ENCODE measurements at regions not wholly inside any gene's neighbourhood (a gene's known extent, or its start where the extent isn't known, plus 50 kb on each side); places are given as distances from the start of the nearest gene placed in this dataset.
"Not testable (repeated sequence)": the region's sequence is repeated elsewhere in the genome, so short reads cannot be mapped to it uniquely, and the experiment has no call there.

DNA sequence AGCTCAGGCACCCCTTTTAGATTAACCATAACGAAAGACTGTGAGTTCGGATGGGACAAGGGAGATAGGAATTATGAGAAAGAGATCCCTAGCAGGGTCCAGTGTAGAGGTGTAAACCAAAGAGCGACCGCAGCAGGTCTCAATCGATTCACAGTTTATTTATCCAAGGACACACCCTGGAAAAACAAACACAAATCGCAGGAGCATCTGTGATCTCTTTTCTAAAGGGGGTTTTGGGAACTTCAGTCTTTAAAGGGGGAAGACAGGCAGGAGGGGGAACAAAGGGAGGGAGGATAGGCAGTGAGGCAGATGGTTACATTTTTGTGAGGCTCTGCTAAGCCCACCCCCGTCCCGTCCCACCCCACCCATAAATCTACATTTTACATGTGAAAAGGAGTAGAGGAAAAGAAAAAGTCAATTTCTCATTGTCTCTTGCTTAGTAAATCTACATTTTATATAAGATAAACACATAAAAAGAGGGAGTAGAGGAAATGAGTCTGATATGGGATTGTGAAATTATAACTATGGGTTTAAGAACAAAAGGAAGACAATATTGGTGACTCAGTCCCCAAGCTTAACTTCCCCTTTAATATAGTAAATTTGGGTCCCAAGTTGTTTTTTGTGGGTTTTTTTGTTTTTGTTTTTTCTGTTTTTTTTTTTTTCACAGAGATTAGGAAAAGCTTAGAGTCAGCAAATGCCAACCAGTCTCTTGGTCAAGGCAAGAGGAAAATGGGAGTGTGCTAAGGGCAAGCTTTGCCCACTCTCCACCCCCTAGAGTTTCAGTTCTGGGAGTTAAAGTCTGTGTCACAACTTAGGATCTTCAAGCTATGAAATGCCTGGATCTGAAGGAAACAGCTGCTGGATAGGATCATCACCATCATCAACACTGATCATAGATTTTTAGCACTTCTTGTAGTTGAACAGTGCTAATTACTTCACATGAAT lies 160.9 kb upstream of the CDH5 start:
- peak; percentile 71 for DNase-seq

GRCh38 chr16:66204756-66205155 lies 161.7 kb upstream of the CDH5 start:
- peak; percentile 25 for DNase-seq

DNA sequence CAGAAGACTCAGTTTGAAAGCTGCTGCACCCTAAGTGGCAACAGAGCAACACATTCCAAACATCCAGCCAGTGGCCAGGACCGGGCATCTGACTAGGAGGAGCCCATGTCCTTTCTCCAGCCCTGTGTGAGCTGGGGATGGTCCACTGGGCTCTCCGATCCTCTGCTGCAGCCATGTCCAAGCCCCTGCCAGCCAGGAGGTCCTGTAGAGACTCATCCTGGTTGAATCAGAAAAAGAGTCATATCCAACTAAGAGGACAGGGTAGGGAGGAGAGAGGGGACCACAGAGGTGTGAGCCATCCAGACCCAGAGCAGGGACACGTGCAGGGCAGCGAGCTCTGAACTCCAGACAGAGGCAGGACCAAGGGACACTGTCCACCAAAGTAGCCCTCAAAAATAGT lies 163.0 kb upstream of the CDH5 start:
- DNase-seq: no peak

DNA sequence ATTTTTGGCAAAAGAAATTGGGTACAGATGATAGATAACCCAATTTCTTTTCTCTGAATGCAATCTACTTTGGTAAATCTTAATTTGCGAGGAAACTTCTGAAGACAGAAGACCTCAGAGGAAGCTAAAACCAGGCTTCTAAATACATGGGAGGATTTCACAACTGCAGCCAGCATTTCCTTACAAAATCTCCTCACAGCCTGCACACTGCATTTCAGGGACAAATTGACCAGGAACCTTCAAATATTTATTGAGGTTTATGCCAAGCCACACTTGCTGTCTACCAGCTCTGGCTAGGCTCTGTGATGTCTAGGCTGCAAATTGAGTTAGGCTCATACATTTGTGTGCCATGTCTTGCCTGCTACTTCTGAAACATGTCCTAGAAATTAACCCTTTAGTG lies 167.3 kb upstream of the CDH5 start:
- DNase-seq: no peak

- no peak for DNase-seq
Measured at GRCh38 chr16:66198641-66199040, 167.8 kb upstream of the CDH5 start.

DNA sequence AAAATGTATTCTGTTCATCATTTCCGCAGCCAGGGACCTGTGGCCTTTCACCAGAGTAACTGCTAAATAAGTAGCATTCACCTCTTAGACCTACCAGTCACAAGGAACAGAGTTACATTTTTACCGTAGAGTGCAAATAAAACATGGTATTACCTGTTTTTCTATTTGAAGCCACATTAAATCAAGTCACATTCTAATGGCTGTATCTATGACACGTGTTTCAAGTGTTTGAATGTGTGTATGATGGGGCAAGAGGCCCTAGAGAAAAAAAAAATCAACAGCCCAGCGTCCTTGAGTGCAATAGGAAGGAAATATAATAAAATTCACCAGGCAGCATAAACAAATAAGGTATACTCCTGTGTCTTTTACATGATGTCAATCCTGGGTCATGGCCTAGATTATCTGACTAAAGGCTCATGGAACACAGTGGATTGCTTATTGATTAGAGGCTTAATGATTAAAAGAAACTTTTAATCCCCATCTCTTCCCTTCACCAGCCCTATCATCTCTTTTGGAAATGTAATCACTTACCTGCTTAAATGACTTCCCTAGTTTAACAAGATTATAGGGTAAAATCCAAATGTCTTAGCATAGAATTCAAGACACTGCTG lies 168.7 kb upstream of the CDH5 start:
- DNase-seq: no peak

- no peak for DNase-seq
Measured at GRCh38 chr16:66196770-66197169, 169.7 kb upstream of the CDH5 start.

GRCh38 chr16:66194866-66195265 lies 171.6 kb upstream of the CDH5 start:
- DNase-seq: no peak

DNA sequence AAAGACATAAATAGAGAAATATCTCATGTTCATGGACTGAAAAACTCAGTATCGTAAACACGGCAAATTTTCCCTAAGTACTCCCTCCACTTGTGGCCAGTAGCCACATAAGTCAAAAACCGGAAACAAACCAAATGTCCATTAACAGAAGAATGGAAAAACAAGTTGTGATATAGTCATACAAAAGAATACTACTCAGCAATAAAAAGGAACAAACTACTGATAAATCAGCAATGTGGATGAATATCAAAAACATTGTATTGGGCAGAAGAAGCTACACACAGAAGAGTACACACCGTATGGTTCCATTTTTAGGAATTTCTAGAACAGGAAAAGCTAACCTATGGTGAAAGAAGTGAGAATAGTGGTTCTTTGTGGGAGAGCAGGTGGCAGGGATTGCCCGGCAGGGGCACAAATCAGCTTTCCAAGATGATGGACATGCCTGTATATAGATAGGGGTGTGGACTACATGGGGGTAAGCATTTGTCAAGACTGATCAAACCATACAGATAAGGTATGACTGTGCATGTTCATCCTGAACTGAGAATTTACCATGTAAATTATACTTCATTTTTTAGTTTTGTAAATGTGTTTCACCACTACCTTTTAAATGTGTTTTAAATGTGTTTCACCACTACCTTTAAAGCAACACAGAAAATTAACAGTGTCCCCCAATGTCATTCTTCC lies 172.8 kb upstream of the CDH5 start:
- DNase-seq: no peak

DNA sequence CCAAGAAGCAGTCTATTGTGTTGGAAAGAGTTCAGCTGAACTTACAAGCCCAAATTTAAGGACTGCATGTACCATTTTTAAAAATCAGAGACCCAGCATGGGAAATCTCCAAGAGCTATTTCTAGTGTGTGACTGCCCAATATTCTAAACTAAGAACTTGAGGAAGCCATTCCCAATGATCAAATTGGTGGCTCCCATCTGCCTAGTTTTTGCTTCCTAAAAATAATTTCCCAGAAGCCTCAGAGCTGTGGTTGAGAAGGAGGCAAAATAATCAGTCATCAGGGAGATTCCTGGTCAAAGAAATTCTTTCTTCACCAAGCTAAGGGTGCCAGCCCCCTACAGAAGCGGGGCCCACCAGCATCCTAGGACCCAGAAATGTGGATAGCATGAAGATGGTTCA lies 176.1 kb upstream of the CDH5 start:
- no peak for DNase-seq

GRCh38 chr16:66189951-66190350 lies 176.5 kb upstream of the CDH5 start:
- DNase-seq: no peak

DNA sequence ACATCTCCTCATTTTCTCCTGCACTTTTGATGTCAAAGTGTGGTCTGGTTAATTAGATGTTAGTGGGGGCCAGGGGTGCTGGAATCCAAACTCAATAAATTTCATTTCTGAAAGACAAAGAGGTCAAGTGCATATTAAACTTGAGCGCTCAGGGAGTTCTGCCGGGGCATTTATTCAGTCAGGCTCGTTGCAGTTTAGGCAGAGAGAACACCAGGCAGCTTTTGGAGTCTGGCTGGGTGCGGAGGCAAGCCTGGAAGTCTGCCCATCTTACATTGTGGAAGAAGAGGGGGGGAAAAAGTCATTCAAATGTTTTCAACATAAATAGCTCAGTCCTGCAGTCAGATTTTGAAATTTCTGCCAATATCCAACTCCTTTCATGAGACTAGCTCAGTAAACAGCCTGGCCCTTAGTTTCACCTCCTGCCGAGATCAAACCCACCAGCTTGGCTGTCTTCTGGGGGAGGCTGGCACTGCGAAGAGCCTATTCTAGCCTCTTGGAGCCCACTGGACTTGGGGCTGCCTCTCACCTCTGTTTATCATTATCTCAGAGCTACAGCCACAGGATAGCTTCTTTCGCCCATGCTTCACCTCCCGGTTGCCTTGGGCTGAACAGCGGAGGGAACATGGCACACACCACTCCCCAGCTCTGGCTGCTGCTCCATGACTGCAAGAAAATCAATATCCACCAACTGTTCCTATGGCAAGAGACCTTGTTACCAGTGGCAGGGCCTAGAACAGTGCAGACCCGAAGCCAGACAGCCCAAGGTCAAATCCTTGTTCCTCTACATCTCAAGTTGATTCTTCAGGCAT lies 177.4 kb upstream of the CDH5 start:
- peak; percentile 43 for DNase-seq

DNA sequence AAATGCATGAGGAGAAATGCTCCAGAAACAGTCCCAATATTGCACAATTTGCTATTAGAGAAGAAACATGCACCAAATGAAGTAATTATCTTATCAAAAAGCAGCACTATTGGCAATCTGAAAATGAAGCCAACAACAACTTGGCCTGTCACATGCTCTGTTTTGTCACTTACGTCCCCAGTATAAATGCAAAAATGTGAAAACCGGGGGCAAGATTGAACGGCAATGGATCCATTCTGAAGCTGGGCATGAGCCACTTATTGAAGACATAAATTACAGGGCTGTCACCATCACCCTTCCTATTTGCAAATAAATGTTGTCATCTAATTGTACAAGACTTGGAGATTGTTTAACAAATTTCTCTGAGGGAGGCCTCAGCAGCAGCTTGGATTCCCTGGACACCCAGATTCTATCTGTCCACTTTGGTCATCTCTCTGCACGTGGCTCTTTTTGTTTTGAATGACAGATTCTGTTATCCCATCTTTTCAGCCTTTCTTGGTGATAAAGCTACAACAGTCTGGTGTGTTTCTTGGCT lies 180.2 kb upstream of the CDH5 start:
- DNase-seq: no peak

DNA sequence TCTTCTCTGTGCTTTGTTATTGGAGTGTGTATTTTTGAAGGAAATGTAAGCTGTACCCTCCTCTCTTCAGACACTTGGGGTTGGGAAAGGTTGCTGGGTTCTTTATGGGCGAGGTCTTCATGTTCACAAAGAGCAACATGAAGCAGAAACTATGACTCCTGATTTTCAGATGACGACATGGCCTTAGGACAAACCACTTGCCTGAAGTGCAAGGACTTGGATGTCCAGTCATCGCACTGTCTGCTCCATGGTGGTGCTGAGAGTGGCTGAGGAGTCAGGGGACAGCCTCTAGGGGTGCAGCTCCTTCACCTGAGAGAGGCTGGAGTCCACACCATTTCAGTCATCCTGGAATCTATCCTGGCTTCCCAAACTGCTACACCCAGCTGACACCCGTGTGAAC lies 183.9 kb upstream of the CDH5 start:
- no peak for DNase-seq

GRCh38 chr16:66176731-66177130 lies 189.8 kb upstream of the CDH5 start:
- DNase-seq: no peak

DNA sequence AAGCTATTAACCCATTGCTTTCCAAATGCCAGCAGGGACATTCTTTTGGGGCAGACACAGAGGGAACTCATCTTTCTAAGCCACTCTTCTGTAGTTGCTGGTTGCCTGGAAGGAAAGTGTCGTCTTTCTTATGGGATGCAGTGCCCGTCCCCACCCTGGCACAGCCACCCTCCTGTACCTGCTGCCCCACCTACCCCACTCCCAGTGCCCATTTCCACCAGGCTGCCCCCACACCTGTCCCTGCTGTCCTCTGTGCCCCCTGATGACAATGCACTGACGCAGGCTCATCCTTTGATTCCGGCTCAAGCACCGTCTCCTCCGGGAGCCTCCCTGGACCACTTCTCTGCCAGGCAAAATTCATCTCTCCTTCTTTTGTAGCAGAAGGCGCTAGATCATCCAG lies 190.4 kb upstream of the CDH5 start:
- DNase-seq: no peak

GRCh38 chr16:66175636-66176035 lies 190.9 kb upstream of the CDH5 start:
- no peak for DNase-seq

GRCh38 chr16:66175058-66175457 lies 191.4 kb upstream of the CDH5 start:
- no peak for DNase-seq

DNA sequence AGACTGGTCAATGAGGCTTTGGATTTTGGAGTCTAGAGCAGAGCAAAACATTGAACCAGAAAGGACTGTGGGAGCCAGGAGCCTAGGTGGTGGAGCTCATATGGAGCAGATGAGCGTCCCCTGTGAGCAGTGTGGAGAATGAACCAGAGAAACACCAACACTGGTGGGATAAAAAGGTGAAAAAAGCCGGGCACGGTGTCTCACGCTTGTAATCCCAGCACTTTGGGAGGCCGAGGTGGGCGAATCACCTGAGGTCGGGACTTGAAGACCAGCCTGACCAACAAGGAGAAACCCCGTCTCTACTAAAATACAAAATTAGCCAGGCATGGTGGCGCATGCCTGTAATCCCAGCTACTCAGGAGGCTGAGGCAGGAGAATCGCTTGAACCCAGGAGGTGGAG lies 192.7 kb upstream of the CDH5 start:
- DNase-seq: not testable (repeated sequence)

DNA sequence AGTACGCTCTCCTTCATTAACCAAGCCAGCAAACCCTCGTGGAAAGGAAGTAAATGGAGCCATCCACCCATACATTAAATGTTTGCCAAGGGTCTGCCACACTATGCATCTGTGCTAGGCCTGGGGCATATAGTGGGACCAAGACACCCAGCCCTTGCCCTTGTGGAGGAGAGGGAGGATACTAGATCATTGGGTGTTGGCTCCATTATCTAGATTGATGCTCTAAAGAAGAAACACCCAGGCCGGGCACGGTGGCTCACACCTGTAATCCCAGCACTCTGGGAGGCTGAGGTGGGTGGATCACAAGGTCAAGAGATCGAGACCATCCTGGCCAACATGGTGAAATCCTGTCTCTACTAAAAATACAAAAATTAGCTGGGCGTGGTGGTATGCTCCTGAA lies 193.3 kb upstream of the CDH5 start:
- DNase-seq: not testable (repeated sequence)

DNA sequence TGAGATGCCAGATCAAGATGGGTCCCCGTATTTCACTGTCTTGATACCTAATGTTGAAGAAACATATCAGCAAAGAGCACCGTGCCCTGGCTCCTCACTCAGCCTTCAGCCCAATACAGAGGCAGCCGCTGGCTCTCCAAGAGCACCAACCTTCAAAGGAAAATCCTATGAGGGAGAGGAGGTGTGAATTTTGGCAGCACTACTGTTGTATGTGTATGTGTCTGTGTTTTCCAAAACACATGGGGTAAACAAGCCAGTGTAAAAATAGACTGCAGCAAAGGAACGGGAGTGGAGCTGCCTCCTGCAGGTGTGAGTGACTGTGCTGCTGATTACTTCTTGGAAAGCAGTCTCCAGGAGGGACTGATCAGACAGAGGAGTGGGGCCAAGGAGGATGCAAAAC lies 194.0 kb upstream of the CDH5 start:
- DNase-seq: no peak

DNA sequence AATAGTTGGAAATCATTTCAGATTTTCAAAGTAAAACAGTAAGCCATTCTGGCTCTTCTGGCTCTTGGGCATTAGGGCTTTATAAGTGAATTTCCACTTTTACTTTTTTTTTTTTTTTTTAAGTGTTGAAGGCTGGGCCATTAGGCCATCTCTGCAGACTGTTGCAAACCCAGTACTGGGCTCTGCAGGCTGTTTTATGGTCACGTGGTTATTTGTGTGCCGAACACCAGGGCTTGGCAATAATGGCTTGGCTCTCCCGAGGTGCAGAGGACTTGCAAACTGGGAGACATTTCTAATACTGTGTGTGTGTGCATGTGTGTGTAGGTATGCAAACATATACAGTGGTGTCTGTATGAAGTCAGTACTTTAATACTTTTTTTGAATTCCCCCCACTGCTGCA lies 194.9 kb upstream of the CDH5 start:
- DNase-seq: no peak

- DNase-seq: no peak
Measured at GRCh38 chr16:66170989-66171388, 195.5 kb upstream of the CDH5 start.

Measured in NCI-H1092 treated with DMSO at 0.1 percent for 48 hours (cell line).